ENCODE measurements at regions not wholly inside any gene's neighbourhood (a gene's known extent, or its start where the extent isn't known, plus 50 kb on each side); places are given as distances from the start of the nearest gene placed in this dataset.
"Not testable (repeated sequence)": the region's sequence is repeated elsewhere in the genome, so short reads cannot be mapped to it uniquely, and the experiment has no call there.

- DNase-seq (ENCODE audit: low read depth in 2 of 2): no peak
These were observed 134.7 kb upstream of the USP9X start for GRCh38 chrX:40950546-40950945.

DNA sequence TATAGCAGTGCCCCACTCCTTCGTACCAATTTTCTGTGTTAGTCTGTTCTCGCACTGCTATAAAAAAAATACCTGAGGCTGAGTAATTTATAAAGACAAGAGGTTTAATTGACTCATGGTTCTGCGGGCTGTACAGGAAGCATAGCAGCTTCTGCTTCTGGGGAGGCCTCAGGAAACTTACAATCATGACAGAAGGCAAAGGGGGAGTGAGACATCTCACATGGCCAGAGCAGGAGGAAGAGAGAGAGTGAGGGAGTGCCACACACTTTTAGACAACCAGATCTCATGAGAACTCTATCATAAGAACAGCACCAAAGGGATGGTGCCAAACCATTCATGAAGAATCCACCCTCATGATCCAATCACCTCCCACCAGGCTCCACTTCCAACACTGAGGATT, 133.8 kb upstream of the USP9X start:
- DNase-seq (ENCODE audit: low read depth in 2 of 2): not testable (repeated sequence)

DNA sequence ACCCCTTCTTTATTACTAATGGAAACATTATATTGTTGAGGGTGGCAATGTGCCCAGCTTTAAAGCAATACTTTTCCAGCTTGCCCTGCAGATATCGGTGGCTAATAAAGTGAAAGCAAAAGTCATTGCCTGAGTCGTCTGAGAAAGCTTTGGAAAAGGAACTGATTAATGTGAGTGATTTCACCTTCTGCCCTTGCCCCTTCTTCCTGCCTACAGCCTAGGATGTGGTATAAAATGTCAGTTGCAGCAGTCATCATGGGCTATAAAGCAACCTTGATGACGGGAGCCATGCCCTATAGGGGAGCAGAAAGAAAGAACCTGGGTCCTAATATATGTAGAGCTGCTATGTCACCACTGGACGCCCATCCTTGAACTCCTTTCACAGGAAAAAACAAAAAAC, 132.4 kb upstream of the USP9X start:
- no peak for DNase-seq (ENCODE audit: low read depth in 2 of 2)

GRCh38 chrX:40953369-40953768, 131.9 kb upstream of the USP9X start:
- DNase-seq (ENCODE audit: low read depth in 2 of 2): no peak

DNA sequence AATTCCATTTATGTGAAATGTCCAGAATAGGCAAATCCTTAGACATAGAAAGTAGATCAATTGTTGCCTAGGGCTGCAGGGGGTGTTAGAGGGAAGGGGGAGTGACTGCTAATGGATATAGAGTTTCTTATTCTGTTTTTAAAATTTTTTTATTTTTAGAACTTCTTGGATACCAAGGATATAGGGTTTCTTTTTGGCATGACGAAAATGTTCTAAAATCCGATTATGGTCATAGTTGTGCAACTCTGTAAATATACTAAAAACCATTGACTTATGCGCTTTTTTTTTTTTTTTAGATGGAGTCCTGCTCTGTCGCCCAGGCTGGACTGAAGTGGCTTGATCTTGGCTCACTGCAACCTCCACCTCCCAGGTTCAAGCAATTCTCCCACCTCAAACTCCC, 125.2 kb upstream of the USP9X start:
- DNase-seq (ENCODE audit: low read depth in 2 of 2): no peak

GRCh38 chrX:40962793-40963407, 122.3 kb upstream of the USP9X start:
- DNase-seq (ENCODE audit: low read depth in 2 of 2): no peak

GRCh38 chrX:40964008-40964407, 121.2 kb upstream of the USP9X start:
- no peak for DNase-seq (ENCODE audit: low read depth in 2 of 2)

GRCh38 chrX:40964633-40965586, 120.3 kb upstream of the USP9X start:
- DNase-seq (ENCODE audit: low read depth in 2 of 2): no peak

DNA sequence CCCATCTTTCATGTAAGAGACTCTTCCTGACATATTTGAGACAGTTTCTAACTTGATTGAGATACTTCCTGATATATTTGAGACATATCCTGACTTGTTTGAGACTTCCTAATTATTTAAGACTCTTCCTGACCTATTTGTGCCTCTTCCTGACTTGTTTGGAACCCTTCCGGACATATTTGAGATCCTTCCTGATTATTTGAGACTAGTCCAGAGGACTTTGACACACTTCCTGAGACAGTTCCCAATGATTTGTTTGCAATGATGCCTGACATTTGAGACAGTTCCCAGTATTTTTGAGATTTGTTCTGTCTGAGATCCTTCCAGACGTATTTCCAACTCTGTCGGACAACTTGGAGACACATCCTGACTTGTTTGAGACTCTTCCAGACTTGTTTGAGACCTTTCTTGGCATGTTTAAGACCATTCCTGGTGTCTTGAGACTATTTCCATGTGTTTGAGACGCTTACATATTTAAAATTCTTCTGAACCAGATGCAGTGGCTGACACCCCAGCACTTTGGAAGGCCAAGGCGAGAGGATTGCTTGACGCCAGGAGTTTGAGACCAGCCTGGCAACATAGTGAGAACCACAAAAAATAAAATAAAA, 118.9 kb upstream of the USP9X start:
- no peak for DNase-seq (ENCODE audit: low read depth in 2 of 2)

DNA sequence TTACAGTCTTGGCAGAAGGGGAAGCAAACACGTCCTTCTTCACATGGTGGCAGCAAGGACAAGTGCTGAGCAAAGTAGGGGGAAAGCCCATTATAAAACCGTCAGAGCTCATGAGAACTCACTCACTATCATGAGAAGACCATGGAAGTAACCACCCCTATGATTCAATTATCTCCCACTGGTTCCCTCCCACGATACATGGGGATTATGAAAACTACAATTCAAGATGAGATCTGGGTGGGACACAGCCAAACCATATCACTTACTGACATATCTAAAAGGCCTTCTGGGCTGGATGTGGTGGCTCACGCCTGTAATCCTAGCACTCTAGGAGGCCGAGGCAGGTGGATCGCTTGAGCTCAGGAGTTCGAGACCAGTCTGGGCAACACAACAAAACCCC, 117.1 kb upstream of the USP9X start:
- no peak for DNase-seq (ENCODE audit: low read depth in 2 of 2)

DNA sequence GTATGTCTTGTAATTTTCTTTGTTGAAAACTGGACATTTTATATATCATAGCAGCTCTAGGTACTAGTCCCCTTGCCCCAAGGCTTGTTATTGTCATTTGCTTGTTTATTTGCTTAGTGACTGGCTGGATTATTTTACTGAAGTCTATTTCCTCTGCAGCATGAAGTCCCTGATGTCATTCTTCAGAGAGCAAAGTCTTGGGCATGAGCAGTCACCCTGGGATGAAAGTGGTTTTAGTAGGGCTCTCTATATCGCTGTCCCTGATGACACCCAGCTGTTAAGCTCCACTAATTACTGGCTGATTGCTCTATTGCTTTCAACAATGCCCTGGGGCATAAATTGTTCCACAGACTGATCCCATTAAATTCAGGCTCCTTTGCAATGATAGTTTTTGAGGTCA, 113.5 kb upstream of the USP9X start:
- no peak for DNase-seq (ENCODE audit: low read depth in 2 of 2)

- DNase-seq (ENCODE audit: low read depth in 2 of 2): no peak
These were observed 111.6 kb upstream of the USP9X start for GRCh38 chrX:40973619-40974018.

- DNase-seq (ENCODE audit: low read depth in 2 of 2): no peak
These were observed 109.3 kb upstream of the USP9X start for GRCh38 chrX:40975951-40976350.

- DNase-seq (ENCODE audit: low read depth in 2 of 2): no peak
These were observed 108.3 kb upstream of the USP9X start for GRCh38 chrX:40976981-40977380.

DNA sequence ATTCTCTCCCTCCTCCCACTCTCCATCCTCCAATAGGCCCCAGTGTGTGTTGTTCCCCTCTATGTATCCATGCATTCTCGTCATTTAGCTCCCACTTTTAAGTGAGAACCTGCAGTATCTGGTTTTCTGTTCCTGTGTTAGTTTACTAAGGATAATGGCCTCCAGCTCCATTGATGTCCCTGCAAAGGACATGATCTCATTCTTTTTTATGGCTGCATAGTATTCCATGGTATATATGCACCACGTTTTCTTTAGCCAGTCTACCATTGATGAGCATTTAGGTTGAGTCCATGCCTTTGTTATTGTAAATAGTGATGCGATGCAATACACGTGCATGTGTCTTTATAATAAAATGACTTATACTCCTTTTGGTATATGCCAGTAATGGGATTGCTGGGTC, 100.3 kb upstream of the USP9X start:
- DNase-seq (ENCODE audit: low read depth in 2 of 2): no peak

GRCh38 chrX:40987413-40987812, 97.8 kb upstream of the USP9X start:
- no peak for DNase-seq (ENCODE audit: low read depth in 2 of 2)

DNA sequence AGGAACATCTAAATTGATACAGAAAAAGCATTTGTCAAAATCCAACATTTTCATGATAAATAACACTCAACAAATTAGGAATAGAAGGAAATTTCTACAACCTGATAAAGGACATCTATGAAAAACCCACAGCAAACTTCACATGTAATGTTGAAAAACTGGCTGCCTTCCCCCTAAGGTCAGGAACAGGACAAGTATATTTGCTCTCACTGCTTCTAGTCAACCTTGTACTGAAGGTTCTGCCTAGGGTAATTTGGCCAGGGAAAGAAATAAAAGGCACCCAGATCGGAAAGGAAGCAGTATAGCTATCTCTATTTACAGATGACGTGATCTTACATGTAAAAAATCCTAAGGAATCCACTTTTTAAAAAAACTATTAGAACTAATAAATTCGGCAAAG, 97.1 kb upstream of the USP9X start:
- no peak for DNase-seq (ENCODE audit: low read depth in 2 of 2)

- DNase-seq (ENCODE audit: low read depth in 2 of 2): not testable (repeated sequence)
These were observed 91.8 kb upstream of the USP9X start for GRCh38 chrX:40993395-40993794.

DNA sequence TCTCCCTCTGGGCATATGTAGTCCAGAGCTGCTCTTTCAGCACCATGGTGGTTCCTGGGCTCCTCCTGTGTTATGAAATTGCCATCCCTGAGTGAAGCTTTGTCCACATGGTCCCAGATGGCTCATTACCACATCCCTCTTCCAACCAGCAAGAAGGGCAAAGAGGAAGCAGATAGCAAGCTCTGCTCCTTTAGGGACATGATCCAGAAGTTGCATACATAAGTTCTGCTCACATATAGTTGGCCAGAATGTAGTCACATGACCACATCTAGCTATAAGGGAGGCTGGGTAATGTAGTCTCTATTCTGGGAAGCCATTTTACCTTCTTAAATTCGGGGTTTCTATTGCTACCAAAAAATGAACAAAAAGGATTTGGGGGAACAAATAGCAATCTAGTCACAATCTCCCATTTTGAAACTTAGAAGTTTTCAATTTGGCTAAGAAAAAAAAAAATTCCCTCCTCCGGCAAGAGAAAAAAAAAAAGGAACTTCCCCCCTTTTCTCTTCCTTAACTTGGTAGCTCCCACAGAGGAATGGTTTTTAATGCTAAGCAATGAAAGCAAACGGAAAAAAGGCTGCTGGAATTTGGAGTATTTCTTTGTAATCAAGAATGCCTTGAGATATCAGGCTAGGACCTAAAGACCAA, 88.2 kb upstream of the USP9X start:
- peak; percentile 37 to 44 for DNase-seq (ENCODE audit: low read depth in 2 of 2)

DNA sequence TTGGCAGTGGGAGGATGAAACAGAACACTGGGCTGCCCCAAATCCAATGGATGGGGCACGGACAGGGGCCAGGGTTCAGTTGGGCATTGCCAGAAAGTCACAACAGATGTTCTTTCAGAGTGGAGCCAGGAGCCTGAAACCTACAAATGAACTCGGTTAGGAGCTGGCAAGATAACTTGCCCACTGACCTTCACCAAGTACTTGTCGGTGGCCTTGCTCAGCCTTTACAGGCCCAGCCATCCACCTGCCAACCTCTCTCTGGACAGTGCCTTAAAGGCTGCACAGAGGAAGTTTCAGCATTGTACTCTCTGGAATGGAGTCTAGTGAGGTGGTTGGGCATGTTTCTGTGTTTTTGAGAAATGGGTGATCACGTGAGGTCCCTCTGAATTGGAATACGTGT, 87.1 kb upstream of the USP9X start:
- DNase-seq (ENCODE audit: low read depth in 2 of 2): no peak

- DNase-seq (ENCODE audit: low read depth in 2 of 2): no peak
These were observed 83.9 kb upstream of the USP9X start for GRCh38 chrX:41001327-41001726.

DNA sequence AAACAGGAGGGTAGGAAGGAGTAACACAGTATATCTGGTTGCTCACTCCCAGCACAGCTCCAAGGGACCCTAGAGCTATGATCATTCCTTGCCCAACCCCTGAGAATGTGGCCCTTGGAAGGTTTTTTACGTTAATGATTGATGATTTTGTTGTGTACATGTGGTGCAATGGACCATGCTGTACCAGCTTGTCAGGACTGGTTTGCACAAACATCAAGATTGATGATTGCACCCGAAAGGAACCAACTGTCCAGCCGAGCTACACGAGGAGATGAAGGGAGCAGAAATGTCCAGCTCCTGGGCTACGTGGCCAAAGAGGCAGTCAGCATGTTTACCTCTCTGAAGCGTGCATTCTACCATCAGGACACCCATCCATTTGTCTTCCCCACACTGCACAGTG, 83.2 kb upstream of the USP9X start:
- DNase-seq (ENCODE audit: low read depth in 2 of 2): no peak
